CD4-positive, alpha-beta T cell (primary cell): ENCODE measurements at regions not wholly inside any gene's neighbourhood (a gene's known extent, or its start where the extent isn't known, plus 50 kb on each side); places are given as distances from the start of the nearest gene placed in this dataset.

Experiments
- ATAC-seq: fragments of 200-7000 bp; cut with Tn5 transposase; one replicate; pipeline ENCODE4 v1.10.0; 2022; ENCODE audit warnings: mild to moderate bottlenecking; ENCODE audit not compliant: poor library complexity
- CTCF ChIA-PET: fragments of 350-600 bp; sonication (Branson Sonifier 250); formaldehyde crosslinking; loops from one replicate; lab custom pipeline; 2021; ENCODE audit warnings: antibody characterized with exemption, inconsistent platforms; lab: Charles Lee
- POLR2A ChIA-PET: fragments of 350-600 bp; sonication (Branson Sonifier 250); formaldehyde crosslinking; loops from one replicate; lab custom pipeline; 2021; ENCODE audit warnings: antibody characterized with exemption, inconsistent platforms; lab: Charles Lee
- DNase-seq, 14 experiments: peaks; one replicate each; pipeline ENCODE4 v3.0.0-alpha.2; 2013 to 2020; ENCODE audit warnings: mixed read lengths in 2 of 14
- H3K27ac ChIP-seq, 2 donors: one replicate each; pipeline versions ENCODE4 v1.5.1 to v1.7.0; 2013; ENCODE audit warnings: low read length in 2 of 2, low read depth in 1 of 2, mild to moderate bottlenecking in 1 of 2
- H3K27me3 ChIP-seq, 2 experiments: 1 replicate in 1 of 2; 2 replicates in 1 of 2; pipeline versions ENCODE4 v1.6.1 to v1.7.0; 2013; ENCODE audit warnings: low read length in 2 of 2, control low read depth in 1 of 2, mild to moderate bottlenecking in 1 of 2, moderate library complexity in 1 of 2; ENCODE audit not compliant: insufficient read depth in 2 of 2, control insufficient read depth in 1 of 2
- H3K36me3 ChIP-seq: one replicate; pipeline ENCODE4 v1.6.1; 2013; ENCODE audit warnings: low read length, control low read depth; ENCODE audit not compliant: insufficient read depth
- H3K4me1 ChIP-seq: one replicate; pipeline ENCODE4 v1.6.1; 2013; ENCODE audit warnings: low read length, control low read depth; ENCODE audit not compliant: insufficient read depth
- H3K4me3 ChIP-seq: one replicate; pipeline ENCODE4 v1.5.1; 2013; ENCODE audit warnings: mild to moderate bottlenecking, low read length, moderate library complexity
- H3K9me3 ChIP-seq, 2 experiments: 1 replicate in 1 of 2; 2 replicates in 1 of 2; pipeline versions ENCODE4 v1.6.1 to v1.7.0; 2013; ENCODE audit warnings: low read length in 2 of 2, mild to moderate bottlenecking in 2 of 2, control low read depth in 1 of 2, moderate library complexity in 1 of 2; ENCODE audit not compliant: control insufficient read depth in 1 of 2, insufficient read depth in 1 of 2
- H3K27ac Mint-ChIP-seq: one replicate; pipeline ENCODE4 v1.8.0; 2020; ENCODE audit warnings: mixed read lengths
- H3K27me3 Mint-ChIP-seq: one replicate; pipeline ENCODE4 v1.8.0; 2021; ENCODE audit warnings: mixed read lengths
- H3K36me3 Mint-ChIP-seq: one replicate; pipeline ENCODE4 v1.8.0; 2021; ENCODE audit warnings: low read depth, mixed read lengths
- H3K4me1 Mint-ChIP-seq: one replicate; pipeline ENCODE4 v1.8.0; 2021; ENCODE audit warnings: low read depth, mixed read lengths
- H3K4me3 Mint-ChIP-seq: one replicate; pipeline ENCODE4 v1.8.0; 2020; ENCODE audit warnings: mild to moderate bottlenecking, mixed read lengths
- H3K9me3 Mint-ChIP-seq: one replicate; pipeline ENCODE4 v1.8.0; 2020; ENCODE audit warnings: mixed read lengths
- CTCF ChIP-seq: fragments of 200-600 bp; IDR thresholded peaks from one replicate; pipeline ENCODE4 v1.8.0; 2022; ENCODE audit warnings: antibody characterized with exemption, mild to moderate bottlenecking
- intact Hi-C, 2 experiments: fragments of 100-400 bp; cut with DNase I in 1 of 2; cut with micrococcal nuclease in 1 of 2; formaldehyde crosslinking; loops; one replicate each; pipeline versions ENCODE4 v1.15.1 to v1.9.0; 2023 to 2025; cut with DNase I, micrococcal nuclease

- Histone ChIP-seq H3K9me3 (peaks cover 0 to 17% of the 10 kb centered on the region in 2 experiments), H3K4me3 (no peak overlapping the region), H3K36me3 (no peaks in the 10 kb centered on the region), H3K27me3 (no peaks in the 10 kb centered on the region), H3K27ac (no peak overlapping the region), H3K4me1 (no peaks in the 10 kb centered on the region)
- ATAC-seq (no peak), DNase-seq (no peak)
- Mint-ChIP-seq H3K27me3 (no peaks in the 10 kb centered on the region), H3K4me3 (no peak overlapping the region), H3K4me1 (no peaks in the 10 kb centered on the region), H3K9me3 (peaks cover 9% of the 10 kb centered on the region), H3K36me3 (no peaks in the 10 kb centered on the region), H3K27ac (no peak overlapping the region)
- TF ChIP-seq CTCF = no peak
- POLR2A ChIA-PET = no interaction called here
- CTCF ChIA-PET = no interaction called here
- intact Hi-C loops = no loop called here
These were observed 451.4 kb upstream of the VSTM2A start for GRCh38 chr7:54090652-54091213.

GRCh38 chr7:54091322-54091721 is 450.9 kb upstream of the VSTM2A start:
- Histone ChIP-seq H3K27me3 (no peaks in the 10 kb centered on the region), H3K9me3 (peaks cover 0 to 20% of the 10 kb centered on the region in 2 experiments), H3K27ac (no peak overlapping the region), H3K4me3 (no peak overlapping the region), H3K4me1 (no peaks in the 10 kb centered on the region), H3K36me3 (no peaks in the 10 kb centered on the region)
- Mint-ChIP-seq H3K9me3 (peaks cover 9% of the 10 kb centered on the region), H3K27me3 (no peaks in the 10 kb centered on the region), H3K4me1 (no peaks in the 10 kb centered on the region), H3K4me3 (no peak overlapping the region), H3K36me3 (no peaks in the 10 kb centered on the region), H3K27ac (no peak overlapping the region)
- intact Hi-C loops = no loop called here
- no peak for TF ChIP-seq CTCF
- ChIA-PET POLR2A (no interaction called here), CTCF (no interaction called here)
- DNase-seq = no peak
- no peak for ATAC-seq

GRCh38 chr7:54097886-54098285 is 444.3 kb upstream of the VSTM2A start:
- Histone ChIP-seq H3K36me3 (no peaks in the 10 kb centered on the region), H3K4me3 (no peak overlapping the region), H3K9me3 (peaks cover 0 to 3% of the 10 kb centered on the region in 2 experiments), H3K27me3 (no peaks in the 10 kb centered on the region), H3K4me1 (no peaks in the 10 kb centered on the region), H3K27ac (no peak overlapping the region)
- Mint-ChIP-seq H3K27ac (no peak overlapping the region), H3K4me3 (no peak overlapping the region), H3K27me3 (no peaks in the 10 kb centered on the region), H3K4me1 (no peaks in the 10 kb centered on the region), H3K36me3 (no peaks in the 10 kb centered on the region), H3K9me3 (peaks cover 17% of the 10 kb centered on the region)
- no peak for TF ChIP-seq CTCF
- intact Hi-C loops = no loop called here
- POLR2A ChIA-PET = no interaction called here
- CTCF ChIA-PET = no interaction called here
- DNase-seq = no peak
- ATAC-seq = no peak
